ENCODE measurements at regions not wholly inside any gene's neighbourhood (a gene's known extent, or its start where the extent isn't known, plus 50 kb on each side); places are given as distances from the start of the nearest gene placed in this dataset.

DNA sequence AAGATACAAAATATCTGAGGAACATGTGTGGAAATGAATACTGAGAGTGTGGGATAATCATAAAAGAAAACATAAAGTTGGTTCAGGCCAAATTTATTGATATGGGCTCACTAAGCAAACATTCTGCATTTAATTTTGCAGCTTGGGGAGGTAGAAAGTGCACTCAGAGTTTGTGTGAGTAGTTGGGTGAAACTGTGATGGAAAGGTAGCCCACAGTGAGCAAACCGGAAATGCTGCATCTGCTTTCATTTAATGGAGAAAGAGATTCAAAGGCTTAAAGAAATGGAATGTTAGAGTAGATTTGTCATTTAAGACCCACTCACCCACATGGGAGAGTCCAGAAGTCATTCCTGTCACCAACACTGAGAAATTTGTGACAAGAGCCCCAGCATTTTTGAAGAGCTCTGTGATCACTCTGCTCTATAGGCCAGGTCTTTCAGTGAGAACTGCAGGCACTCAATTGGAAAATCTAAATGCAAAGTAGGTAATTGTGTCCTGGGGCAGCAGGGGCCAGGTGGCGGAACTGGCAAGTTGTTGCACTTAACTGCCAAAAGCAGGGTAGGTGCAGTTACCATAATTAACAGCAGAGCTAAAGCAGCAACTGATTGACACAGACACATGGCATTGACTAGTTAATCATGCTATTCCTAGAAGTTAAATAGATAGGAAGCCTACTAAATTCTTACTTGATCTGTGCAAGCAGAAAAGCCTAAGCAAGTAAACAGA lies 1228.3 kb upstream of the PCDH20 start:
- no peak for DNase-seq (ENCODE audit: low spot score)

DNA sequence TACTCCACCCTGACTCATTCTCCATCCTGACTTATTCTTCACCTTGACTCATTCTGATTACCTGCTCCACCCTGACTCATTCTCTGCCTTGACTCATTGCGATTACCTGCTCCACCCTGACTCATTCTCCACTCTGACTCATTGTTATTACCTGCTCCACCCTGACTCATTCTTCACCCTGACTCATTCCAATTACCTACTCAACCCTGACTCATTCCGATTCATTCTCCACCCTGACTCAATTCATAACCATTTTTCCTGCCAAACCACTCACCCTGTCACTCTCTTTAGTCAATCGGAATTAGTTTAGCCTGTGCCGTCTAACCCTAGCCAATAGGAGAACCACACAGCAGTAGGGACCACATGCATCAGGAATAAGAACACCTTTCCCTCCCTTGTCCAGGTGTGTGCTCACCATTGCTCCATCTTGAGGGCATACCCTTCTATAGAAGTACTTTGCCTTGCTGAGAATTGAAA lies 1227.4 kb upstream of the PCDH20 start:
- DNase-seq (ENCODE audit: low spot score) = no peak

DNA sequence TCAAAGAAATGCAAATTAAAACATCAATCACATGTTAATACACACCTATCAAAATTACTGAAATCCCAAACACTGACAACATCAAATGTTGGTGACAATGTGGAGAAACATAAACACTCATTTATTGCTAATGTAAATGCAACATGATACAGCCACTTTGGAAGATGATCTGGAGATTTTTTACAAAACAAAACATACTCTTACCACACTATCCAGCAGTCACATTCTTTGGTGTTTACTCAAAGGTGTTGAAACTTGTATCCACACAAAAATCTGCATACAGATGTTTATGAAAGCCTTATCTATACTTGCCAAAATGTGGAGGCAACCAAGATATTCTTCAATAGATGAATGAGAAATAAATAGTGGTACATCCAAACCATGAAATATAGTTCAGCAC lies 1219.5 kb upstream of the PCDH20 start:
- DNase-seq (ENCODE audit: low spot score) = no peak

DNA sequence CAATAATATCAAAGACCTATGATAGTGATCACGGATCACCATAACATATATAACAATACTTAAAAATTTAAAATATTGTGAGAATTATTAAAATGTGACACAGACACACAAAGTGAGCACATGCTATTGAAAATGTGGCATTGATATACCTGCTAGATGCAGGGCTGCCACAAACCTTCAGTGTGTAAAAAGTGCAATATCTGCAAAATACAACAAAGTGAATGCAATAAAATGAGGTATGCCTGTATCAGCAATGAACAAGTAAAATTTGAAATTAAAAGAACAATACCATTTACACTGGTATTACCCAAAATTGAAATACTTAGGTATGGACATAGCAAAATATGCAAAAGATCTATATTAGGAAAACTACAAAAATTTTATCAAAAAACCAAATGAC lies 1217.8 kb upstream of the PCDH20 start:
- no peak for DNase-seq (ENCODE audit: low spot score)

DNA sequence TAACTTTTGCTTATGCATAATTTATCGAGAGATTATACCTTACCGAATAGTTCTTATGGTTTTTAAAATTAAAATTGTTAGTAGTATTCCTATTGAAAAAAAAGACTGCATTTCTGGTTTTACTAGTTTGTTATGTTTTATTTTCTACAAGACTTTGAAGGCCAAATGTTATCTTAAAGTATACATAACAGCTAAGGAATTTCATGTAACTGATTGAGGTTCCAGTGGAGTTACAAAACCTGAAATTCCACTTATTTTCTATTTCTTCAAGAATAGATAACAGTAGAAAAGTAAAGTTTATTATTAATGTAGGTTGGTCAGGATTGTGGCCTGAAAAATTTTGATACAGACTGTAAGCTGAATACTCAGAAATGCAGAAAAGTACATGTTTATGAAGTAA lies 1216.0 kb upstream of the PCDH20 start:
- DNase-seq (ENCODE audit: low spot score) = no peak

DNA sequence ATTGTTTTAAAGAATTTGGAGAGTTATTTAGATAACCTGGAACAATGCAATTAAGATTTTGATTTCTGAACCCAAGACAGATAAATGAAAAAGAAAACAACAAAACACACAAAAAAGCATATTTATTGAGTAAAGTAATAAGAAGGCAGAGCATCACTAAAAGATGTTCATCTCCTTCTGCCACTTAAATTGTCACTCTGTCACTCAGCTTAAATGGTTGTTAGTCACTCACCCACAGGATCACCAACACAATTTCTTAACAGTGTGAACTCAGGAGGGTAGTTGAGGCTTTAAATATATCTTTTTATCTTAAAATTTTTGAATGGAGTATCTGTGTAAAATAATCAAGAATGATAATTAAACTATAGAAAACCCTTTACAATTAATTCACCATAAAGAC lies 1215.5 kb upstream of the PCDH20 start:
- DNase-seq (ENCODE audit: low spot score) = no peak

DNA sequence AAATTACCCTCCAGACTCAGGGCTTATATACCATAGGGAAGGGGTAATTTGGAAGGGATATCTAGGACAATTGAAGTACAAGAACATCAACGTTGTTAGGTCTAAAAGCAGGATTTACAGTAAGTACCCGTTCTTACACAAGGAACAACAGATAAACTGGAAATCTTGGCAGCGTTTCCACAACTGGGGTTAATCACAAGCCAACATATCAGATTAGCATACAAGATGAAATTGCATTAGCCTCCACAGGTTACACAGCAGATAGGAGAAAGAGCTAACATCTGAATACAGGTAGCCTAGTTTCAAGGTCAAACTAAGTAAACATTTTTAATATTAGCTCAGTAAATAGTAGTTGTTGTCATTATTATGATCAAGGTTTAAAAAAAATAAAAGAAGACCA lies 1214.0 kb upstream of the PCDH20 start:
- DNase-seq (ENCODE audit: low spot score) = peak; percentile 26

DNA sequence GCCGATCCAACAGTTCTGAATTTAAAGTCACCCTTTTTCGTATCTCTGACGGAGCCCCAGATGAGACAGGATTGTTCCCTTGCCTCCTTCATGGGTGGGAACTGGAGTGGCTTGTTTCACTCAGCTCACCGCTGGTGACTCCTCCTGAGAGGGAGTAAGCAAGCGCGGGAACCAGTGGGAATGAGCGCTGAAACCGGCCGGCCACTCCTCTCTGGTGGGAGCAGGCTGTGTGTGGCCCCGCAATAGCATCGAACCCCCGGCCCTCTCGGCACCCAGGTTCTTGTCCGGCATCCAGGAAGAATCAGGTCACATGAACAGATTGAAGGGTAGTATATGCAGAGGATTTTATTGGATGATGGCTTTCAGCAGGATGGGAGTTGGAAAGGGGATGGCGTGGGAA lies 1211.6 kb upstream of the PCDH20 start:
- no peak for DNase-seq (ENCODE audit: low spot score)

DNA sequence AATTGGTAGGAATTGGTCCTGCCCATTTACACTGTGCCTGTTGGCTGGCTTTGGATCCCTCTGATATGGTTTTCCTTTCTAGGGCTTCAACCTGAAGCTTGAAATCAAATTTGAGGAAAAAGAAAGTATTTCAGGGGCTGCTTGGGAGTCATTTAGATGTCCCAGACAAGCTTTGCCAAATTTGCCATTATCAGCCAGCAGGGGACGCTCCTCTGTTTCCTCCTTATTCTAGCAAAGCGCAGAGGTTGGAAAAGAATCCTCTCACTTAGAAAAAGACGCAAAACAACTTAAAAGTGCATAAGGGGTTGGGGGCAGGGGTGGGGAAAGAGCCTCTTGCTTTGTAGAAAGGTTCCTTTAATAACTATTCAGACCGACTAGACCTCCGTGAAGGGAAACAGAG lies 1211.1 kb upstream of the PCDH20 start:
- no peak for DNase-seq (ENCODE audit: low spot score)

DNA sequence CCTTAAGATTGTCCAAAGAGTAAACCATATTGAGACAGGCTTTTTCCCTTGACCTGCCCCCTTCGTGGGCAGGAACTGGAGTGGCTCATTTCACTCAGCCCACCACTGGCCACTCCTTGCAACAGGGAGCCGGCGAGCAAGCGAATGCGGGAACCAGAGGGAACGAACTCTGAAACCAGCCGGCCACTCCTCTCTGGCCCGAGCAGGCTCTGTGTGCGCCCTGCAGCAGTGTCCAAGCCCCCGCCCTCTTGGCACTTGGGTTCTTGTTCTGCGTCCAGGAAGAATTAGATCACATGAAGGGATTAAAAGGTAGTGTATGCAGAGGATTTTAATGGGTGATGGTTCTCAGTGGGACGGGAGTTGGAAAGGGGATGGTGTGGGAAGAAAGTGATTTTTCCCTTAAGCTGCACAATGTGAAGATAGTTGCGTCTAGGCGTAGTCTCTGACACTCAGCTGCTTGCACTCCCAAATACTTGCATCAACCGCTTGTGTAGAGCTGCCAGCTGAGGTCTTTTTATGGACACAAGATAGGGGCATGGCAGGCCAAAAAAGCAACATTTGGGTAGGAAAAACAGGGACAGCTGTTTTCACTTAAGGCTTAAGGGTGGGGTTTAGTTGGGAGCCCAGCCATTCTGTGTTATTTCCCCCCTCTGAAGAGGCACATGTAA lies 1209.7 kb upstream of the PCDH20 start:
- no peak for DNase-seq (ENCODE audit: low spot score)

DNA sequence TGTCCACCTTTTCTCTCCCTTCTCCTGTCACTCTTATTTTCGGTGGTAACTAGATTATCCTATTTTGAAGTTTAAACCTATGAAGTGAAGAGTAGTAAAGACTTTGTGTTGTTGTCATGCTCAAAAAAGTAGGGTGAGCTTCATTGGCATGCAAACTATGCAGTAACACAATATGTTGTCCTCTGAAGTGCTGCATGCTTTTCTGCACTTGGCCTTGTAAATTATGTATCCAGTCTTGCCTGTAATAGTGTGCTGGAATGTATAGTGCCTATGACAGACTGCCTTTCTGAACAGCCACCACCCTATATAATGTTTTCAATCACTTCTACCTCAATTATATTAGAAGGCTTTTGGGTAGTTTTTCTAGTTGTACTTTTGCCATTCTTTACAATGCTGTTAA lies 1198.2 kb upstream of the PCDH20 start:
- DNase-seq (ENCODE audit: low spot score) = no peak

DNA sequence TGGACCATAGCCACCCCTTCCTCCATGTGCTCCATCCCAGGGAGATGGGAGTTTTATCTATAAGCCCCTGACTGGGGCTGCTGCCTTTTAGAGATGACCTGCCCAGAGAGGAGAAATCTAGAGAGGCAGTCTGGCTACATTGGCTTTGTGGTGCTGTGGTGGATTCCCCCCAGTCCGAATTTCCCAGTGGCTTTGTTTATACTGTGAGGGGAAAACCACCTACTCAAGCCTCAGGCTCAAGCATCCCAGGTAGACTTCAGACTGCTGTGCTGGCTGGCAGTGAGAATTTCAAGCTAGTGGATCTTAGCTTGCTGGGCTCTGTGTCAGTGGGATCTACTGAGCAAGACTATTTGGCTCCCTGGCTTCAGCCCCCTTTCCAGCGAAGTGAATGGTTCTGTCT lies 1195.7 kb upstream of the PCDH20 start:
- no peak for DNase-seq (ENCODE audit: low spot score)

DNA sequence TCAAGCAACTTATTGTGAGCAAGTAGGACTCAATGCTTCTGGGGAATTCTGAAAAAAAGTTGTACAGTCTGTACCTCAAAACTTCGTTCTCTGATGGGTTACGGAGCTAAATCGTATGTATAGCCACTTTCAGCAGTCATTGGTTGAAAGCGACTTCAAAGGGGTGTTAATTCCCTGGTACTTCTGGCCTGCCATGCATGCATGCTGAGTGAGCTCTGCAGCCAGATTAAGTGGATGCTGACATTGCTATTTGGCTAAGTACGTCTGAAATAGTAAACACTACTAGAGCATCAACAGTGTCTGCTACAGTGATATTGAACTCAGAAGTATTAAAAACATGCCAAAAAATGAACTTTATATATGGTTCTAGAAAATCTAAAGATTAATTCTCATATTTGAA lies 1183.1 kb upstream of the PCDH20 start:
- no peak for DNase-seq (ENCODE audit: low spot score)

DNA sequence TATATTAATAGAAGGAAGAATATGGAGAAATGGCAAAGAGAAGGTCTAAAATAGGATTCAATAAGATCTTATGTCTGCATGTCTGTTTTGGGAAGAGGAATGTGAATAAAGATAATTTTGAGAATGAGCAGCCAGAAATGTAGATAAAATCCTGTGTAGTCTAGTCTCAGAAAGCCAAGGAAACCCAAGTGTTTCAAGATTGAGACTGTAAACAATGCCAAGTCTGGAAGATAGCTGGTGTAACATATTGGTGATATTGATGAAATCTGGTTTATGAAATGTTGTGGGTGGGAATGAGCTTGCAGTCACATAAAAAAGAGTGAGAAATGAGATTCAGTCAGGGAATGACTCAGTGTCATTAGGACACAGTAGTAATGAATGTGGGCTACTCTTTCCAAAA lies 1180.3 kb upstream of the PCDH20 start:
- no peak for DNase-seq (ENCODE audit: low spot score)

DNA sequence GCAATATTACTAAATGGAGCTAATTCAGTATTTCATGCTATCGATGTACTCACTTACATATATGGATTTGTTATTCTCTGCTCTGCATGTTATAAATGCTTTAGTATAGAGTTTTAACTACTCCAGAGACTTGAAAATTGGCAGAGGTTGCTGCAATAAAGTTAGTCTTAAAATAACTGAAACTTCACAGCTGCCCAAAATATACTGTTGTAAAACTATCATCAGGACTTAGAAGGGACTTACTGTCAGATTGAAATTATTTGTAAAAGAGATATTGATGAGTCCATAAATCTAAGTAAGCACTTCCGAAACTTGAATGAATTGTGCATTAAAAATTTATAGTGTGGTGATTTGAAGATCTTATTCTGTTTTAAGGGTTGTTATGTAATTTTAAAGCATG lies 1178.2 kb upstream of the PCDH20 start:
- DNase-seq (ENCODE audit: low spot score) = no peak

DNA sequence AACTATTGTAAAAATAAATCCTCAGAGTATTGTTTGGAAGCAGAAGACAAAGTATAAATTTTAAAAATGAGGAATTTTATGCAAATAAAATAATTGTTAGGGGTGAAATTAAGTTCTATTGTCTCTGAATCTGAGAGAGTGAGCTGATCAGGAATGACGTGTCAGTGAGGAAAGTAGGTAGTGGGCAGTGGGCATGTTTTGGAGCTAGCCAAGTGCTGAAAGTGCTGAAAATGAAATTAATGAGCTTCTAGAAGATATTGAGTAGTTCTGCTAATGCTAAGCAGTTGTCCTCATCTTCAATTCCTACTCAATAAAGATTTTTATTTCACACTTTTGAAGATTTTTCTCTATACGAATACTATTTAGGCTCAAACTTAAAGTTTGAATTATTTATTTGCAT lies 1167.8 kb upstream of the PCDH20 start:
- no peak for DNase-seq (ENCODE audit: low spot score)

DNA sequence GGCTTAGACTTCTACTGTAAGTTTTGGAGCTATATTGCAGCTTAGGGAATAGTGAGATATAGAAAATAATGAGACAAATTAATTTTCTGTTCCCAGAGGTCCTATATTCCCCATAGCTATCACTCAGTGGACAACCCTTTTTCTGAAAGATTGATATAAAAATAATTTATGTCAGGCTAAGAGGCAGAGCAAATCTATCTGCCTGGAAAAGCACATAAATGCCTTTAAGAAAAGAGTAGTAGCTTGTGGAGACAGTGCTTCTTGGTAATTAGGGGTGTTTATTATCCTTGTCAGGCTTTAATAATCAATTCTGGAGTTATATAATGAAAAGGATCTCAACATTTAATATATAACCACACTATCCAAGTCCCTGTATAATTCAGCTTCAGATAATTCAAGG lies 1162.8 kb upstream of the PCDH20 start:
- no peak for DNase-seq (ENCODE audit: low spot score)

DNA sequence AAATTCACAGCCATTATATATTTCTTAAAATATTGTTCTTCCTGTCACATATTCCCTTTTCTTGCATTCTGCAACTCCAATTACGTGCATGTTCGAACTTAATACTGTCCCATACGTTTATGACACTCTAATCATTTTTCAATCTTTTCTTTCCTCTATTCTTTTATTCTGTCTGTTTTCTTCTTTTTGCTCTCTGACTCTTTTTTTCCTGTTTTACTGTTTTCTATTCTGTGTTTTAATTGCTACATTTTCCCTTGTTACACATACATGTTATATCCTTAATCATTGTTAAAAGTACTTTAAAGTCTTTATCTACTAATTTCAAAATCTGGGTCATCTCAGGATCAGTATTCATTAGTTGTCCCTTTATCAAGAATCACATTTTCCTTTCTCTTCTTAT lies 1149.1 kb upstream of the PCDH20 start:
- DNase-seq (ENCODE audit: low spot score) = no peak

DNA sequence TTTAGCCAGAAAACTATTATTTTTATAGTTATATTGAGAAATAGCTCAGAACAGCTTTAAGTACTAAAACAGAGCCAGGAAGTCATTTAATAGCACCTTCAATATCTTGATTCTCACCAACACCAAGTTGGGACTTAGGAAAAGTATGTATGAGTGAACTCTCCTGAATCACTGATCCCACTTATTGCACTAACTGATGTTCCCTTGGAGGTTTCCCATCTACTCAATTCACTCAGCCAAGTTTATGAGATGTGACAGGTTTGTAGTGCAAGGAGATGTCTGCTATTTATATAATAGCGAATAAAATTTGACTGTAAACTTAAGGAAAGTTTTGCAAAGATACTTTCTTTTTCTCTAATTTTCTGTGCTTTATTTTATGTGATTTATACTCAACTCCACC lies 1147.6 kb upstream of the PCDH20 start:
- DNase-seq (ENCODE audit: low spot score) = no peak

DNA sequence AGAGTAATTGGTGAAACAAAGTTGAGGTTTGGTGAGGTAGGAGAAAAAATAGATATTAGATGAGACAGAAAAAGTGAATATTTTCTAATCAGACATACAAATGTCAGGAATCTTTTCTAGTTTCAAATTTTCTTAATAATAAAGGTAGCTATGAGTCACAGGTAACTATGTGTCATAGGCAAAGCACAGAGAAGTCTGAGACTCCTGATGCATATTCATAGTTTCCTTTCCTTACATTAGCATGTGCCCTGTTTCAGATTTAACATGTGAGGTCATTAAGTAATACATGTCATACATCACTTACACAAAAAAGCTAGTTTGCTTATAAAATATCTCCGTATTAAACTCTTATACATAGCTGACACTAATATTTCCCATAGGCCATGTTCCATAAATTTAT lies 1141.3 kb upstream of the PCDH20 start:
- DNase-seq (ENCODE audit: low spot score) = no peak

DNA sequence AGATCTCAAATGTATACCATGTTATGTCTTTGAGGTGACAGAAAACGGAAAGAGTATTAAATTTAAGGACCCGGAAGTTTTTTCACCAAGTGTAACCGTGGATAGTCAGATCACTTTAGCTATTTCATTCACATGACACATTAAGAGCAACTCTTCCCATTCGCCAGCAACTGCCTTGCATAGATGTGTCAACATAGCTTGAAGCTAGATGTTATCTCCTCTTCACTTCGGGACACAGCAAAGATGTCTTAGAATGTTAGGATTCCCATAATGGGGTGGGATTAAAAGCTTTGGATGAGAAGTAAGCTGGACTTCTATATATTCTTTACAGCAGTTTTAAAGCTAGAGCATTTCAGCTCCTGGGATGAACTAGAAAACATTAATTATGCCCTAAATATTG lies 1135.9 kb upstream of the PCDH20 start:
- DNase-seq (ENCODE audit: low spot score) = no peak

DNA sequence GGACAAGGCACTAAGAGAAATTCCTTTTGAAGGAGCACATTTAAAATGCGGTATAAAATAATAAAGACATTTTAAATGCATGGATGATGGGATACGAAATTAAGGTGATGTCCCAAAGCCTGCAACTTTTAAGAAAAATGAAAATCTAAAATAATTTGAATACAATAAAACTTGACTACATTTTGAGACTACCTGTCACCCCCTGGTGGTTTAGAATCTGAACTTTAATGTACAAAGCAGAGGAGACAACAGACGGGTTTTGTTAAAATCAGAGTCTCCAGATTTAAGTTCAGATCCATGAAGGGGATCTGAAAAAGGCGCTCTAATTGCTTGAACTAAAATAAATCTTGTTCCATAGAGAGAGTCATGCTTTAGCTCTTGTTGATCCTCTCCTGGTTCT lies 1129.3 kb upstream of the PCDH20 start:
- no peak for DNase-seq (ENCODE audit: low spot score)

DNA sequence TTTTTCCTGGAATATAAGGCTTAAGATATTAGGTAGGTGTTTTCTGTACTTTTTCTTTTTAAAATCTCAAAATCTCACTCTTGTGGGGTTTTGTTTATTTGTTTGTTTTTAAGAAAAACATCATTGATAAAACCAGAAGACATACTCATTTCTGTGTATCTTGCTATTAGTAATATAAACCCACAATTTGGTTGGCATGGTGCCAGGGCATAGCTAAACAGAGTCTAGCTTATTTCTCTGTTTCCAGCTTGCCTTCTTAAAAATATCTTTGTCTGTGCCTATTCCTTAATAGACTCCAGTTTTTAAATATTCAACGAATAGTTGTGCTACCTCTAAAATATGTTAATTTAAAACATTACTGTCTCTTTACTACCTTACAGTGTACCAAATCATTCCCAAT lies 1121.9 kb upstream of the PCDH20 start:
- DNase-seq (ENCODE audit: low spot score) = no peak

DNA sequence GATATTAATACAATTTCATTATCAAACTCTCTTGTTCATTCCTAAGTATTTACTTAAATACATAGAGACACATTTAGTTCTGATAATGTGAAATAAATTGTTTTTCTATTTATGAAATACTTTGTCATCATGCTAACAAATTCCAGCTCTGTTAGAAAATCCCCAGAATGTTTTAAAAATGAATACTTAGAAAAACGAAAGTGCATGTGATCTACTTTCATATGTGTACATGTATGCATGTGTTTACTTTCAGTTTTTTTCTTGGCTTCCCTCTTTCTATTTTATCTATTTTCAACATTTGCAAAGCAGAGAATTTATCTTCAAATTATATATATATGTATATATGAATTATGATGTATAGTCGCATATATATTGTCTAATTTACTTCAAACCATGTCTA lies 1110.0 kb upstream of the PCDH20 start:
- DNase-seq (ENCODE audit: low spot score) = no peak
